K562 (cell line): ENCODE measurements at regions not wholly inside any gene's neighbourhood (a gene's known extent, or its start where the extent isn't known, plus 50 kb on each side); places are given as distances from the start of the nearest gene placed in this dataset.

Source experiments
- BRF2 ChIP-seq: IDR thresholded peaks from 3 replicates; pipeline ENCODE4 v1.6.1; 2011; ENCODE audit warnings: borderline replicate concordance, mild to moderate bottlenecking; ENCODE audit not compliant: insufficient read length, insufficient read depth
- CTCFL ChIP-seq: IDR thresholded peaks from 2 replicates; pipeline ENCODE4 v1.6.1; 2011; ENCODE audit warnings: borderline replicate concordance, low read depth, mild to moderate bottlenecking, moderate library complexity, low read length; ENCODE audit not compliant: insufficient read depth, poor library complexity, severe bottlenecking
- DNMT1 ChIP-seq: fragments of 450-650 bp; IDR thresholded peaks from 2 replicates; pipeline ENCODE4 v1.6.1; 2016; ENCODE audit warnings: antibody characterized with exemption, mild to moderate bottlenecking
- EP400 ChIP-seq: fragments of 450-650 bp; IDR thresholded peaks from 2 replicates; pipeline ENCODE4 v1.6.1; 2017; ENCODE audit warnings: antibody characterized with exemption, mild to moderate bottlenecking, moderate library complexity
- SETDB1 ChIP-seq: IDR thresholded peaks from one replicate; pipeline ENCODE4 v1.6.1; 2012; ENCODE audit warnings: low read length, control low read depth, inconsistent platforms
- ZBTB9 ChIP-seq: fragments of 450-650 bp; formaldehyde crosslinking; IDR thresholded peaks from 2 replicates; pipeline ENCODE4 v1.4.0; 2020; ENCODE audit warnings: mild to moderate bottlenecking, moderate library complexity
- ZNF324 ChIP-seq: fragments of 250-450 bp; sonication (Bioruptor Pico); IDR thresholded peaks from 2 replicates; pipeline ENCODE4 v1.4.0; 2020; ENCODE audit warnings: mild to moderate bottlenecking

- TF ChIP-seq ZBTB9 (CRISPR knock-in tag) (no peak), EP400 (no peak), CTCFL (no peak), BRF2 (no peak), DNMT1 (no peak), ZNF324 (no peak), SETDB1 (no peak)
Measured at GRCh38 chr5:175309218-175309810, 134.7 kb downstream of the DRD1 start (continued).
